Right atrium auricular region (tissue), 2 donors: ENCODE measurements at regions not wholly inside any gene's neighbourhood (a gene's known extent, or its start where the extent isn't known, plus 50 kb on each side); places are given as distances from the start of the nearest gene placed in this dataset.

Experiments
- DNase-seq: peaks from one replicate; pipeline ENCODE4 v3.0.0-alpha.2; 2019; ENCODE audit warnings: low spot score
- H3K27ac ChIP-seq, 2 donors: fragments of 200-600 bp; sonication (generic); 1 replicate in 1 of 2; 2 replicates in 1 of 2; pipeline ENCODE4 v1.5.1; 2016 to 2019
- H3K27me3 ChIP-seq, 2 donors: fragments of 200-600 bp; sonication (generic); one replicate each; pipeline versions ENCODE4 v1.5.1 to v1.6.0; 2017 to 2019
- H3K36me3 ChIP-seq: fragments of 200-600 bp; sonication (generic); one replicate; pipeline ENCODE4 v1.5.1; 2016
- H3K4me1 ChIP-seq, 2 donors: fragments of 200-600 bp; sonication (generic); one replicate each; pipeline versions ENCODE4 v1.5.1 to v1.6.0; 2017 to 2019
- H3K4me3 ChIP-seq, 2 donors: fragments of 200-600 bp; sonication (generic); 1 replicate in 1 of 2; 2 replicates in 1 of 2; pipeline ENCODE4 v1.5.1; 2017 to 2019; ENCODE audit warnings: mild to moderate bottlenecking in 1 of 2, moderate library complexity in 1 of 2
- H3K9me3 ChIP-seq, 2 donors: fragments of 200-600 bp; sonication (generic); one replicate each; pipeline ENCODE4 v1.5.1; 2019
- CTCF ChIP-seq, 2 donors: fragments of 200-600 bp; sonication (generic); IDR thresholded peaks; one replicate each; pipeline ENCODE4 v1.5.1; 2019; ENCODE audit warnings: antibody characterized with exemption in 2 of 2

GRCh38 chr7:93723424-93724124, 149.1 kb upstream of the CALCR start:
- H3K4me3 ChIP-seq = no peak overlapping the region
- DNase-seq = no peak
- no peak overlapping the region for H3K27ac ChIP-seq
- no peaks in the 10 kb centered on the region for H3K36me3 ChIP-seq
- no peak for TF ChIP-seq CTCF (IDR thresholded peaks at IDR 0.05)
- H3K27me3 ChIP-seq = no peaks in the 10 kb centered on the region
- H3K4me1 ChIP-seq = no peaks in the 10 kb centered on the region
- H3K9me3 ChIP-seq = no peaks in the 10 kb centered on the region

- no peaks in the 10 kb centered on the region for H3K4me1 ChIP-seq
- no peak for TF ChIP-seq CTCF (IDR thresholded peaks at IDR 0.05)
- no peak for DNase-seq
- H3K27me3 ChIP-seq = no peaks in the 10 kb centered on the region
- no peaks in the 10 kb centered on the region for H3K9me3 ChIP-seq
- H3K36me3 ChIP-seq = no peaks in the 10 kb centered on the region
- H3K27ac ChIP-seq = no peak overlapping the region
- no peak overlapping the region for H3K4me3 ChIP-seq
Measured at GRCh38 chr7:93720106-93720505, 145.6 kb upstream of the CALCR start.

- no peak for DNase-seq
- H3K9me3 ChIP-seq = no peaks in the 10 kb centered on the region
- no peak for TF ChIP-seq CTCF (IDR thresholded peaks at IDR 0.05)
Measured at GRCh38 chr7:93719546-93719945, 145.0 kb upstream of the CALCR start.

GRCh38 chr7:93717217-93717900, 142.8 kb upstream of the CALCR start:
- H3K27me3 ChIP-seq = no peaks in the 10 kb centered on the region
- no peak for DNase-seq
- H3K36me3 ChIP-seq = no peaks in the 10 kb centered on the region
- H3K4me3 ChIP-seq = no peak overlapping the region
- H3K4me1 ChIP-seq = peaks cover 0 to 6% of the 10 kb centered on the region in 2 donors
- H3K27ac ChIP-seq = no peak overlapping the region
- no peaks in the 10 kb centered on the region for H3K9me3 ChIP-seq
- TF ChIP-seq CTCF (IDR thresholded peaks at IDR 0.05) = no peak

More at GRCh38 chr7:93719546-93719945, 145.0 kb upstream of the CALCR start:
- H3K36me3 ChIP-seq = no peaks in the 10 kb centered on the region
- no peaks in the 10 kb centered on the region for H3K27me3 ChIP-seq
- H3K4me1 ChIP-seq = no peaks in the 10 kb centered on the region
- no peak overlapping the region for H3K4me3 ChIP-seq
- H3K27ac ChIP-seq = no peak overlapping the region

GRCh38 chr7:93715234-93715633, 140.7 kb upstream of the CALCR start:
- no peaks in the 10 kb centered on the region for H3K9me3 ChIP-seq
- peaks cover 0 to 6% of the 10 kb centered on the region in 2 donors for H3K4me1 ChIP-seq
- H3K4me3 ChIP-seq = no peak overlapping the region
- TF ChIP-seq CTCF (IDR thresholded peaks at IDR 0.05) = peak in 1 of 2 donors; percentile 59
- H3K27me3 ChIP-seq = no peaks in the 10 kb centered on the region
- DNase-seq = no peak
- no peaks in the 10 kb centered on the region for H3K36me3 ChIP-seq
- no peak overlapping the region for H3K27ac ChIP-seq
